Inflammatory macrophage (primary cell): ENCODE measurements at regions not wholly inside any gene's neighbourhood (a gene's known extent, or its start where the extent isn't known, plus 50 kb on each side); places are given as distances from the start of the nearest gene placed in this dataset.

Source experiments
- DNase-seq, 2 donors: peaks; one replicate each; pipeline ENCODE4 v3.0.0-alpha.2; 2020 to 2022

DNA sequence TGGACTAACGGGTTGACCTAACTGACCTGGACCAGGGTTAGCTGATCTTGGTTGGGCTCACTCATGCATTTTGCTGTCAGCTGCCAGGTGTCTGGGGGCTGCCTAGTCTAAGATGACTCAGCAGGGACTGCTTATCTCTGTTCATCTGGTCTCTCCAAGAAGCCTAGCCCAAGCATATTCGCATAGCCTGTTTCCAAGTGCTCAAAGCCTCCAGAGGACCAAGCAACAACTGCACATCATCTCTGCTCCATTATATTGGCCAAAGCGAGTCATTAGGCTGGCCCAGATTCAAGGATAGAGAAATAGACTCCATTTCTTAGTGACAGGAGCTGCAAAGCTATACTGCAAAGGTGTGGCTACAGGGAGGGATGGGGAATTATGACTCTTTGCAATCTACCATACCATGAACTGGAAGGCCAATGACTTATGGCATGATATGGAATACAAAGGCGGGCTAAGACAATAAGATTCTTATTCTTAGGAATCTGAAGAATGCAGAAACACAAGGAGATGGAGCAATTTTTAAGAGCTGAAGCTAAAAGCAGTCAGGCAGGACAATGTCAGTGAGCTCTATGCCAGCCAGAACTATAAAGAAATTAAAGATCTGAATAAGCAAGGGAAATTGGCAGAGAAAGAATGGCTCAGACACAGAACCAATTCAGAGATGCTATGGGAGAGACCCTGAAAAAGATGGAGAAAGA, 194.6 kb upstream of the FSCB start:
- no peak for DNase-seq

DNA sequence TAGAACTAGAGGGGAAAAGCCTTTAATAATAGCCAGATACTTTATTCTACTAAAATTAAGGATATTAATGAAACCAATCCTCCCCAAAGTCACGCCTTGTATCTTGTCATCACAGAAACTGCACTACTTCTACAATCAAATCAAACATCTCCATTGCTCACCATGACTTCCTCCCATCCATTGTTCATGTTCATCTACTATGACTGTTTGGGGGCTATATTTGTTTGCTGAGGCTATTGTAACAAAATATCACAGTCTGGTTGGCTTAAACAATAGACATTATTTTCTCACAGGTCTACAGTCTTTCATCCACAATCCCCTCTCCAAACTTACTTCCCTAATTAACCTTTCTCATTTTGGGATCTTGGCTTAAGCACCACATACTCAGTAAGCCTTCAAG, 193.6 kb upstream of the FSCB start:
- DNase-seq = no peak

DNA sequence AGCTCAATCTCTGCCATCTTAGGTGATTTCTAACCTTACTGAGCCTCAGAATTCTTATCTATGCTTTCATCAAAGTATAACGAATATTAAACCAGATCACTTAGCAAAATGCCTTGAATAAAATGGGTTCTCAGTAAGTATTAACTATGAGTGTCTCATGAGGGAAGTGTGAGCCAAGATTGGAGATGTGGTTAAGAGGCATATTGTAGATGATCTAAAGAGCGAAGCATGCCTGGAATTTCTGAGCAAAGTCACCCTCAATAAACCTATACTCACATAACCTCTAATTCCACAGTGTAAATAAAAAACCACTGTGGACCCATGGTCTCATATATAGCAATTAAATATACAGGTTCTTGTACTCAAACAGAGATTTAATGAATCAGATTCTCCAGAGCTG, 193.1 kb upstream of the FSCB start:
- no peak for DNase-seq

DNA sequence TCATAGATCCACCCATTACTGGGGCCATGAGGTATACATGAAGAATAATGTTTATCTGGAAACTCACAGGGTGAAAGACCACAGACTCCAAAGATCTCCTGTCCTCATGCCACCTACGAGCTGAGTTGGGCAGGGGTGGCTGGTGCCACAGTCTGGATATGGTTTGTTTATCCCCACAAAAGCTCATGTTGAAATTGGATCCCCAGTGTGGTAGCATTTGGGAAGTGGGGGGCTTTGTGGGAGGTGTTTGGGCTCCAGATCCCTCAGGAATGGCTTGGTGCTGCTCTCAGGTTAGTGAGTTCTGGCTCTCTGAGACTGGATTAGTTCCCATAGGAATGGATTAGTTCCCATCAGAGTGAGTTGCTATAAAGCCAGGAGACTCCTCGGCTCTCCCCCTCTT, 192.3 kb upstream of the FSCB start:
- no peak for DNase-seq

DNA sequence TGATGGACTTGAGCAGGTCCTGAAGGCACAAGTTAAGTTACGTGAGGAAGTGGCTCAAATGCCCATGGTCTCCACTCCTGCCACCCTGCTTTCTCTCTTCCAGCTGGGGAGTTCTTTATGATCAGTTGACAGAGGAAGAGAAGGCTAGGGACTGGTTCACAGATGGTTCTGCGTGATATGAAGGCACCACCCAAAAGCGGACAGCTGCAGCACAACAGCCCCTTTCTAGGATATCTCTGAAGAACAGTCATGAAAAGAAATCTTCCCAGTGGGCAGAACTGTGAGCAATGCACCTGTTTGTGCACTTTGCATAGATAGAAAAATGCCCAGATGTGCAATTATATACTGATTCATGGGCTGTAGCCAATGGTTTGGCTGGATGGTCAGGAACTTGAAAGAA, 162.4 kb upstream of the FSCB start:
- no peak for DNase-seq

DNA sequence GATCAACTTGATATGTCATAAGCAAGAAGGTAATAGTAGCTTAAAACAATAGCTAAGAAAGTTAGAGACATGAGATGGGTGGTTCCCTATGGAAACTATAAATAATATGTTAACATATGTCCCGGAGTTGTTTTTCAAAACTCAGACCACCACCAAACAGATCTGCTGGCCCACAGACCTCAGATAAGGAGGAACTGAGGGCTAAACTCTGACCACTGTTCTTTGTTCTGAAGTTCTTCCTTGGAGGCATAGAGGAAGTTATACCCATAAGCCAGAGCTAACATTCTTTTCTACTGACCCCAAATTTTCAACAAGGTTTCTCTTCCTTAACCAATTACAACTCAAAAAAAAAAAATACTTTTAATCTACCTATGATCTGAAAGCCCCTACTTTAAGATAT, 156.1 kb upstream of the FSCB start:
- DNase-seq = no peak

DNA sequence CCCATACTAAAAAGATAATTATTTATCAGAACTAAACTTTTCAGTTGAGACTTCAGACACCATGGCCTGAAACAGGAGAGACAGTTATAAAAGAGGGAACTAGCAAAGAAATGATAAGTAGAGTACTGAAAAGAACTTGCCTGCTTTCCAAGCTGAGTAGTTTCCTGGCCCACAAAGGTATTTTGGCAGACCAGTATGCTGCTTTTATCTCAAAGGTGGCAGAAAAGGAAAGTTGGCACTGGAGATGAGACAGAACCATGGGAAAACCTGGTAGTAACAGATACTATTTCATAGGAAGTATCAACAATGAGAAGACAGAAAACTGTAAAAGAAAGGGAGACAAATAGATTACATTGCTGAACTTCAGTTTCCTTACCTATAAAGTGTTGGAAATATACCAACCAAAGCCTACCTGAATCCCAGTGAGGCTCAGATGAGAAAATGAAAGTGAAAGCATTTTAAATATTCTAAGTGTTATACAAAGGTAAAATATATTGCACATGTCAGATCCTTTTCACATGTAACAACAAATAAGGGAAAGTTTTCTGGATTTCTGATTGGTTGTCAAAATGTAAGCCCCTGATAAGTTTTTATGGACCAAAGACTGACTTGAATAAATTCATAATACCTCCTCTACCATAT, 155.3 kb upstream of the FSCB start:
- DNase-seq = no peak

DNA sequence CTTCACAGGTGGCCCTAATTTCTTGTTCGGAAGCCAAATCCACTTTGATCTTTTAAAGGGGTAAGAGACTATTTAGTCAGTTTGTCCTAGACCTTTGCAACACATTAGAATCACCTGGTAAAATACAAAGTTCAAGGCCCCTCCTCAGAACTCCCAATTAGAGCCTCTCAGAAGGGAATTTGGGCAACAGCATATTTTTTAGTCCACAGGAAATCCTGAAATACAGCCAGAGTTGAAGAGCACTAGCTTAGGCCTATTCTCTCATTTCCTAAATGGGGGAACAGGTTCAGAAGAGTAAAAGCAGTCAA, 151.3 kb upstream of the FSCB start:
- no peak for DNase-seq

DNA sequence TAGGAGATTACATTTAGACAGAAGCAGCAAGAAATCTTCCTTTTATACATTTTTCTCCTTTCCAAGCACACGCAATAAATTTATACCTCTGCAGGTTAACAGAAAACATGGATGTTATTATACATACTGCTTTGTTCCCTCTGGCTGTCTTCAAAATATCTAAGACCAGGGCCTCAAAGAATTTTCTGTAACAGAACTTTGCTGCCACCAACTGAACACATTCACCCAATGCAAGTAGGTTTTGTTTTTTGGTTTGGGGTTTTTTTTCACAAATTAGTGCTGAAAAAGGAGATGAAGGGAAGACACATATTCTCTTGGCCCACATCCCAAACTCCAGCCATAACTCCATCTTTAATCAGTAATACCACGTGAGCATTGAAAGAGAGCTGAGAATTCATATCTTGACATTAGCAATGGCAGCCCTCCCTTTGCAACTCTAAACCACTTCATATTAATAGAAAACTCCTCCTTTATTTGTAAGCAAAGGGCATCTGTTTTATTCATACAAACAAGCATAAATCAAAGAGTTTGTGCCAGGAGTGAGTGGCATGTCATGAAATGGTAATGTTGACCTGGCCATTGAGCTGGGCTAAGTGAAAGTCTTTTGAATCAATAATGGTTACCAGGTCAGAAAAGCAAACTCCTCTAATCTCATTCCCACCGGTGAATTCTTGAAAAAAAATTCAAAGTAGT, 150.8 kb upstream of the FSCB start:
- no peak for DNase-seq

DNA sequence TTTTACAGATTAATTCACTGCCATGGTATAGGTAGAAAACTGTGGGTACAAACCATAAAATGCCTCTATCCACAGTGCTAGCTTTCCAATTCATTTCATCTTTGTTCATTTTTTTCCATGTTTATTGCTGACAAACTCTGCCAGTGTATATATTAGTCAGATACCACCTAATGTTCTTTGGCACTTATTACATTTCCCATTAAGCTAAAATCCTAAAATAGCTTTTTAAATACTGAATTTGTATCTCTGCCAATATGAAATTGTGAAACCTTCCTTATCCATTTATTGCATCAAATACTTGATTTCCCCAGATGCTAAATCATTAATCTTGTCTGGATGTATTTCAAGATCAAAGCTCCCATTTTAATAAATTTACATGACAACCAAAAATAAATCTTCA, 150.1 kb upstream of the FSCB start:
- no peak for DNase-seq

DNA sequence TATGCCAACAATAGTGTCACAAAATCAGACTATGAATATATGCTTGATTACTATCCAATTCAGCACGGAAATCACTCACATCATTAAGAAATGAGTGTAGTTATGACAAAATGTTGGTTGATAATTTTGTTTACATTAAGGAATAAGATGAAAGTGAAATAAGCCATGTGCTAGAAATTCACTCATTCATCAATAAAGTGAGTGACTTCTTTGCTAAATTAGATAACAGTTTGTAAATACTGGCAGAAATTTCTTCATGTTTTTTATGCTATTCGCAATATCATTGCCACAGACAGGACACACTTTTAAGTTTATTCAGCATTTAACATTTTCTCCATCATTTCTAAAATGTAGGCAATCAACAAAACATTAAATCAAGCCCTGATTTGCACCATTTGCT, 147.5 kb upstream of the FSCB start:
- DNase-seq = no peak

DNA sequence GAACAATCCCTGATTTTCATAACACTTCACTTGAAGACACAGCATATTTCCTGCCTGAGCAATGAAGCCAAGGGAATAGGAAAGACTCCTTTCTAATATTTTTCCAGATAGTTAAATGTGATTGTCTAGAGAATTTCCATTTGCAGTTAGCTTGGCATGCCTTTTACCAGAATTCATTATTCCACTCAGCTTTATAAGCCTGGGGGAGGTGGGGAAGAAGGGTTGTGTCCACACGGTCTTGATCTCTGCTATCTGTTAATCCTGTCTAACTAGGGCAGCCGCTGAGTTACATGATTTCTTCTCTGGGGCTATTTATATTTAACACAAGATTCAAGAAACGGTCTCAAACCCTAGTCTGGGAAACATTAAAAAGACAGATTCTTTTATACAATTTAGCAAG, 146.6 kb upstream of the FSCB start:
- no peak for DNase-seq

DNA sequence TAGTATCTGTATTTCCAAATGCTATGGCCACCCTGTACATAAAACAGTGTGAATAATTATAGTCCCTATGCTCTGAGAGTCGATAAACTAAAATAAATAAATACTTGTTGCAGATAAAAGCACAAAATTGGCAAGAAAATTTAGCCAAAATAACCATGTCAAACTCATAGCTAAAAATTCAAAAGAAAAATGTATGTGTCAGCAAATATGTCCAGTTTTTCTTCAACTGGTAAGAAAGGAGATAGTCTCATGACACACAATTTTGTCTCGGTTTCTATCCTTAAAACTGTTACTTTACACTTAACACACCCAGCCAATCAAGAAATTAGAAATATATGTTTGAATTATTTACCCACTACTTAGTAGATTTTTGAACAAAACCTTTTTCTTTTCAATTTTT, 145.6 kb upstream of the FSCB start:
- DNase-seq = no peak

DNA sequence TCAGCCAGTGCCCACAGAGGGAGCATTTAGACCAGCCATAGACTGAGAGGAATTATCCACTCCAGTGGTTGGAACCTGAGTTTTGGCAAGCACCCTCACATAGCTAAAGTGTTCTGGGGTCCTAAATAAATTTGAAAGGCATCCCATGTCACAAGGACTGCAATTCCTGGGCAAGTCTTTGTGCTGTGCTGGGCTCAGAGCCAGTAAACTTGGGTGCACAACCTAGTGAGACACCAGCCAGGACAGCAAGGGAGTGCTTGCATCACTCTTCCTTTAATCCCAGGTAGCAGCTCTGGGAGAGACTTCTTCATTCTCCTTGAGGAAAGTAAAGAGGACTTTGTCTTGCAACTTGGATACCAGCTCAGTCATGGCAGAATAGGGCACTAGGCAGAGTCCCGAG, 142.0 kb upstream of the FSCB start:
- DNase-seq = no peak

DNA sequence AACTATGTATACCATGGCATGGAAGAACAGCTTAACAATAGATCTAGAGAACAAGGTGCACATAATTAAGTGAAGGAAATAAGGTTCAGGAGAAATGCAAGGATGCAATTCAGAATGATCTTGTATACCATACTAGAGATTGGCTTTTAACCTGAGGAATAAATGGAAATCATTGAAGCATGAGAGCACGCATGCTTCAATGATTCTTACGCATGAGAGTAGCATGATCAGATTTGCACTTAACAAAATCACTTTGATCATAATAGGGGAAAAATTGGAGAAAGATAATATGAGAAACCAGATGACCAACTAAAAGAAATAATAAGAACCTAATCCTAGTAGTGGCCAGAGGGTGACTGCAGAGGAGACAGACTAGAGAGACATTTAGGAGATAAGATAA, 133.3 kb upstream of the FSCB start:
- DNase-seq = no peak

DNA sequence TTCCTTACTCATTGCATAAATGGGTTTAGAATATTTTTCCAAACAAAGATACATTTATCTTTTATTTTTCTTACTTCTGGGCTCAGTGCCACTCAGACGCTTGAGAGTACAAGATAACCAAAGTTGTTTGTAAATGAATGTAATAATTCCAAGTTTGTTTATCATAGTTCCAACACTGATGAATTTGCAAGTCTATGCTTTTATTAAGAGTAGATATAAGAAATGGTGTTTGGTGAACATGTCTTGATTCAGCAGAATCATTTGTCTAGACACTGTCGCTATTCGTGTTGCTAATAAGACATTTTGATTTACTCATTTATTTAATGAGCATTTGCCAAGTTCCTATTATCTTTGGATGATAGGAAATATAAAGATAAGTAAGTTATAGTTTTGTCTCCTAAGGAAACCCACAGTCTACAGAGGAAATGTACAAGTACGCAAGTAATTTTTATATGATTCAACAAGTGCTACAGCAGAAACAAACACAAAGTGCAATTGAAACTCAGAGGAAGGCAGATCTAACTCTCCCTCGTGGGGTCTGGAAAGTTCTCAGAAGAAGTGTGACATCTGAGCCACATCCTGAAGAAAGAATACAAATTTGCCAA, 132.8 kb upstream of the FSCB start:
- DNase-seq = no peak

DNA sequence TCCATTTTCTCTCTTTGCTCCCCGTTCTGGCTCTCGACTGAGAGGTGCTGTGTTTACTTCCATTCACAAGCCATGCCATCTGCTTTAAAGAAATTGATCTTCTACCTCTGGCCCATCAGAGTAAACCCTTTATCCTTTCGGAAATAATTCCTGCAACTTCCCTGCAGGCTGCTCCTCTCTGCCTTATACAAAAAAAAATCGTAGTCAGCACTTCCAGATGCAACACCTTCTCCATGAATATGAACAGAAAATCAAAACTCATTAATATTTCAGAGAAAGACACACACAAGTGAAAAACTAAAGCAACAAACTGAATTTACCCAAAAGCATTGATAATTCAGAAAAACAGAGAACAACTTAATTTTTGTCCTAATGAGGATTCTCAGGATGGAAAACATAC, 127.6 kb upstream of the FSCB start:
- no peak for DNase-seq

DNA sequence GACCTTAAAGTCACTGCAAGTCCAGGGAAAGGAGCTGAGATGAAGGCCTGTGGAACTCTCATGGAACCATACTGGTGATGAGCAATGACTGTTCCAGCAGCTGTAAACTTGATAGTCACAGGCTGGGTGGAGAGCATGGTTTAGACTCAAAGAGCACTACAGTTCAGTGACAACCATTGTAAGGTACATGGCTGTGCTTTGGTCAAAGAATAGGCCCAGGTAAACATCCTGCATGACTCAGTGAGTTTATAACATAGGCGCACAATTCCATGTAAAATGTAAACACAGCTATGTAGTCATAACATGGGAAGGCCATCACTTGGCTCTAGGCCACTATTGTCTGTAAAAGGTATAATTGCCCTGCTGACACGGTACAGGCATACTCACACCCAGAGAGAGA, 119.3 kb upstream of the FSCB start:
- no peak for DNase-seq

DNA sequence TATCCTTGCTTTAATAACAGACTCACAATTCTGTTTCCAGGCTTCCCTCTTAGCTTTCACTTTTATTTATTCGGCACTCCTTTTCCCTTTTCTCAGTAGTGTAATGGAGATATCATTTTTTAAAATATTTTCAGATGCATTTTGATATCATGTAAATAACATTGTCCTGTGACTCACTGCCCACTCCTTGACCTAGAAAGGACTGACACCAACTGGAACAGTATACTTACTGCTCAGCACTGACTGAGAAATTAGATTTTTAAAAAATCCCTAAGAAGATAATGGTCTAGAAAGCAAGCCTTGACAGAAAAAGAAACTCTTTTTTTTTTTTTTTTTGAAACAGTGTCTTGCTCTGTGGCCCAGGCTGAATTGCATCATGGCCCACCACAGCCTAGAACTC, 118.0 kb upstream of the FSCB start:
- no peak for DNase-seq

DNA sequence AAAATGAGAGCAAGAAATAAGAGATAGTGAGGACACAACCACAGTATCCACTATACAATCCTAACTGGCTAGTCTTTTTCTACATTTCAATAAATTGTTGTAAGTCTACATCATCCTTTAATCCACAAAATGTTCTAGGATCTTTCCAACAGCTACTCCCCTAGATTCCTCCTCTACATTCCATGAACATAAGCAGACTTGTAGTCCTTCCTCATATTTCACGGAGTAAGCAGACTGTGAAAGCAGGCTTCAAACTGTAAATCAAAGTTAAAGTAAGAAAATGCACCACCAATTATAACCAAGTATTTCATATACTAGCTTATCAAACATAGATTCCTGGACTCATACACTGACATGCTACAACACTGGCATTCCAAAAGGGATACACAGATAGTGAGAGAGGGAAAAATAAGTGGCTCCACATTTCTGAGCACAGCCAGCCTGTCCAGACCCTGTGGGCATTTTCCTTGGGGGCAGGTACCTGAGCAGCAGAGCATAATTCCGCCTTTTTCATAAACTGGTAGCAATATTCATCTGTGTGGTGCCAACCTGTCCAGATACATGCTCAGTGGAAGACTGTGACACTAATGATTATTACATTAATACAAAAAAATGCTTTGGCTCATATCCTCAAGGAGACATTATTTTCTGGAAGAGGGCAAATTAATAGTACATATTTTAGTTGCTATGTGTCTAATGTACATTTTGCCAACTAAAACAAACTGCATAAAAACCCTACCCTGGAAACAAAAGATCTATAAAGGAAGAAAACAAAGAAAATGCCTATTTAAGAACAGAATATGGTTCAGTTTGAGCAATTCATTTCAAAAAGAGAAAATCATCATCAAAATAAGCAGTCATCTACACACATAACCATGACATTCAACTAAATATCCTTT, 113.3 kb upstream of the FSCB start:
- DNase-seq = no peak

DNA sequence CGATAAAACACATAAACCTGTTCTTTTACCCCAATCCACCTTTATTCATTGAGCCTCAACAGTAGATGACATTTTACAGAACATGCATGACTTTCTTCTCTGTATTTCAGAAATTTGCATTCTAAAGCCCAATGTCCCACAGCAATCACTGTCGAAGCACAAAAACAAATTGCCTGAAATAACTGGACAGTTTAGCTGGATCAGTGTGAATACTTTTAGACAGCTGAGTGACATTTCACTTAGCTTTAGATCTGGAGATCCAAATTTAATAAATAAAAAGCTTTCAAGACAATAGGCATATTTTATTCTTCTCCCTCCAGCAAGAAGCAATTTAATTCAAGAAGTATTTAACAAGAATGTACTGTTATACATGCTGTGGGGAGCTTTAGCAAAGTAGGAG, 109.1 kb upstream of the FSCB start:
- no peak for DNase-seq

DNA sequence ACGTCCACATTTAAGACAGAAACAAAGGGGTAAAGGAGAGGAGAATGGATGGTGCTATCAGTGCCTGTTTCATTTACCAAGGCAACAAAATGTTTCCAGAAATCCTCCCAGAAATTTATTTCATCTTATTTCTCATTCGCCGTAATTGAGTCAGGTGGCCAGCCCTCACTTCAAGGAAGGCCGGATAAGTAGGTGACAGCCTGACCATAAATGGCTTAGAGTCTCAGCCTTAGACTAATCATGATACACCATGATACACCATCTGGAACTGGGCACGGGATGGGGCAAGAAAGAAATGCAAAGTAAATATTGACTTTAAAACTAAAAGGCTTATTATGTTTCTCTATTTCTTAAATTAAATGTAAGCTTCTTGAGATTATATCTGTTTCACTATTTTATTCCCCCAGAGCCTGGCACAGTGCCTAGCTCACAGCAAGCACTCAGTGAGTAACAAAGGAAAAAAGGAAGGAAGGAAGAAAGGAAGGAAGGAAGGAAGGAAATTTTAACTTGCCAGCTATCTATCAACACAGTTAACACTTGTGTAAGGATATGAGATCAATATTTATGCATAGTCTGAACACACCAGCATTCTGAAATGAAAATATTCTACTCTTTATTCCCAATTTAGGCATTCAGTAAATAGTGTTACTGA, 106.1 kb upstream of the FSCB start:
- DNase-seq = no peak

DNA sequence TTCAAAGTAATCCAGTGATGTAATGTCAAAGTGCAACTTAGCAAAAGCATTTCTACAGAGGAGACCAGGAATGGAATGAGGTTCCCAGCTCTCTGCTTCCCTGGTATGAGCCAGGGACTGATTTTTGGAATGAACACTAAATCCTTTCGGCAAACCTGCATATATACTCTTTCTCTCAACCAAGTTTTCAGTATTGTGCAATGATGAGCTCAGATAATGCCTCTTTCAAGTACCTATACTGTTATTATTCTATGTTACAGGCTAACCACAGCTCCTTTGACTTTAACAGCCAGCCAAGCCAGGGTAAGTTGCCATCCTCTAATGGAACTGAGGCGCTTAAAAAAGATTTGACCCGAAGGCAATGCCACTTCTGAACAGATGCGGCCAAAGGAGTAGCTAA, 104.9 kb upstream of the FSCB start:
- no peak for DNase-seq
